ENCODE measurements at regions not wholly inside any gene's neighbourhood (a gene's known extent, or its start where the extent isn't known, plus 50 kb on each side); places are given as distances from the start of the nearest gene placed in this dataset.

GRCh38 chr7:115273139-115273772 lies 351.4 kb downstream of the MDFIC start:
- DNase-seq (ENCODE audit: low read depth), result no peak

- peak; percentile 40 for DNase-seq (ENCODE audit: low read depth)
Observed at GRCh38 chr7:115271332-115272235, 349.7 kb downstream of the MDFIC start.

- no peak for DNase-seq (ENCODE audit: low read depth)
Observed at GRCh38 chr7:115269486-115269885, 347.6 kb downstream of the MDFIC start.

- DNase-seq (ENCODE audit: low read depth), result no peak
Observed at GRCh38 chr7:115267503-115267902, 345.6 kb downstream of the MDFIC start.

DNA sequence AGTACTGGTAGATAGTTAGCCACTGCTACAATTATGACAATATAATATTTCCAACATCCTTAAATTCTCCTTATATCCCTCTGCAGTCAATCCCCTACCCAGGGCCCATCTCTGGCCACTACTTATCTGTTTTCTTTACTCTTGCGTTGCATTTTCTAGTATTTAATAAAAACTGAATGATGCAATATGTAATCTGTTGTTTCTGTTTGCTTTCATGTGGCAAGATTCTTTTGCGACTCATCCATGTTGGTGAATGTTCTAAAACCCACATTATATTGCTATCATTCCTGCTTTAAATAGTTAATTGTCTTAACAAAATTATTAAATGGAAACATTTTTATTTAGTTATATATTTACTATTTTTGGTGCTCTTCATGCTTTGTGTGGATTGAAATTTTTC lies 338.5 kb downstream of the MDFIC start:
- no peak for DNase-seq (ENCODE audit: low read depth)

- DNase-seq (ENCODE audit: low read depth), result no peak
Observed at GRCh38 chr7:115252461-115252860, 330.6 kb downstream of the MDFIC start.

- no peak for DNase-seq (ENCODE audit: low read depth)
Observed at GRCh38 chr7:115249080-115249479, 327.2 kb downstream of the MDFIC start.

- DNase-seq (ENCODE audit: low read depth), result no peak
Observed at GRCh38 chr7:115241151-115241550, 319.3 kb downstream of the MDFIC start.

- no peak for DNase-seq (ENCODE audit: low read depth)
Observed at GRCh38 chr7:115240242-115240641, 318.3 kb downstream of the MDFIC start.

DNA sequence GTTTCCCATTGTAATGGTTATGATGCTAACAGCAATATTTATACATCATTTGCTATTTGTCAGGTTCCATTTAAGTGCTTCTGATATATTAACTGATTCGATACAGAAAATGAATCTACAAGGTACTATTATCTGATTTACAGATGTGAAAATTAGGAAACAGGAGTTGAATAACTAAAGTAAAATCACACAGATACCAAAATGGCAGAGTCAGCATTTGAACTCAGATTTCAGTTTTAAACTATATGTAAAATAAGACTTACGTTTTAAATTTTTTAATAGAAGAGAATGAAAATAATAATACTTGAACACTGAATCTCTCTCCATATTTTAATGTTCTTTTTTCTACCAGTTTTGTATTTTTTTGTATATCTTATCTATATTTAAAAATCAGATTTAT lies 313.2 kb downstream of the MDFIC start:
- DNase-seq (ENCODE audit: low read depth), result no peak

DNA sequence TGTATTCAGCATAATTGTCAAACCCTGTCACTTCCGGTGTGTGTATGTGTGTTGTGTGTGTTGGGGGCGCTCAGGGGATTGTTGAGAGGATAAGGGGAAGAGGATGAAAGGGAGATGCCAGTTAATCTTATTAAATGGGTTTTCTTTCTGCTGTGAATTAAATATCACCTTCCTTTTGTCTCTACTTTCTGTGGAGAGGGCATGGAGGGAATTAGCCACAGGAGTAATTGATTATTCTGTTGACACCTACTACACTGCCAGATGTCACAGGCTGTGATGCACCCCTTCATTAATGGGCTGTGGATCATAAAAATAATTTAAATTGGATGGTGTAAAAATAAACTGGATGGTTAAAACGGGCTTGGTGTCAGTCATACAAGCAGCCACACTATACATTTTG lies 311.9 kb downstream of the MDFIC start:
- DNase-seq (ENCODE audit: low read depth), result no peak

DNA sequence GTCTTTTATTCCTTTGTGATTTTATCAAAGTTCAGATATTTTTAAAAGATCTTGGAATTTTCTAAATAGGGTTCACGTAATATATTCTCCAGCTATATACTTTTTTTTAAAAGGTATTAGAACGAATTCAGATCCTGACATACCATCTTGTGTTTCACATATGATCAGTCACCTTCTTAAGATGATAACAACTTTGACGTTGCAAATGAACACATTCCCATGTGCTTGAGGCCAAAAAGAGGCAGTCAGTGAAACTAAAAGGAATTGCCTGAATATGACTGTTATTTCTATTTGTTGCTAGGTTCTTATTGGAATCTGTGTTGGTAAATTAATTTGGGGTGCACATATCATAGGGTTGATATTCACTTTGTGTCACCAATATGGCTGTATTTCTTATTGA lies 310.1 kb downstream of the MDFIC start:
- no peak for DNase-seq (ENCODE audit: low read depth)

- DNase-seq (ENCODE audit: low read depth), result peak; percentile 59
Observed at GRCh38 chr7:115230882-115231571, 309.1 kb downstream of the MDFIC start.

- no peak for DNase-seq (ENCODE audit: low read depth)
Observed at GRCh38 chr7:115229401-115230105, 307.7 kb downstream of the MDFIC start.

- DNase-seq (ENCODE audit: low read depth), result no peak
Observed at GRCh38 chr7:115227473-115228235, 305.8 kb downstream of the MDFIC start.

GRCh38 chr7:115226410-115226809 lies 304.5 kb downstream of the MDFIC start:
- DNase-seq (ENCODE audit: low read depth), result no peak

- DNase-seq (ENCODE audit: low read depth), result no peak
Observed at GRCh38 chr7:115224922-115225321, 303.0 kb downstream of the MDFIC start.

- no peak for DNase-seq (ENCODE audit: low read depth)
Observed at GRCh38 chr7:115223959-115224358, 302.1 kb downstream of the MDFIC start.

GRCh38 chr7:115221456-115221855 lies 299.6 kb downstream of the MDFIC start:
- DNase-seq (ENCODE audit: low read depth), result no peak

- no peak for DNase-seq (ENCODE audit: low read depth)
Observed at GRCh38 chr7:115218076-115218475, 296.2 kb downstream of the MDFIC start.

DNA sequence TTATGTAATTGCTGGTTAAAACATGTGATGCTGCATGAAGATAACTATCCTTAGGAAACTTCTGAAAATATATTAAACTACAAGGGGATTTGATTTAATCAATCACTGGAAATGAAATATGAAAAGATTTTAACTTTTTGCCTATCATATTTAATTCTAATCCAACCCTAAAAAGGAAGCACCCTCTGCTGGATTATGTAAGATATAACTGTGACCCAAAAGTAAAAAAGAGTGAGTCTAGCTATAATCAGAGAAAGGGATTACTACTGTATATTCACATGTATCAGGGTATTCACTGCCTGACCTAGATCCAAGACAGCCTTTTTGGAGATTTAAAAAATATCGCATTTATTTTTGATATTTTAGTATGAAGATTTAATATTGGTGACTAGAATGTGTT lies 295.5 kb downstream of the MDFIC start:
- no peak for DNase-seq (ENCODE audit: low read depth)

GRCh38 chr7:115216652-115217051 lies 294.8 kb downstream of the MDFIC start:
- no peak for DNase-seq (ENCODE audit: low read depth)

All from HS-27A (cell line).